Activated CD8-positive, alpha-beta T cell treated with anti-CD3 and anti-CD28 coated beads for 36 hours (primary cell): ENCODE measurements at regions not wholly inside any gene's neighbourhood (a gene's known extent, or its start where the extent isn't known, plus 50 kb on each side); places are given as distances from the start of the nearest gene placed in this dataset.

Source experiments
- ATAC-seq: fragments of 200-7000 bp; cut with Tn5 transposase; one replicate; pipeline ENCODE4 v1.10.0; 2021; ENCODE audit warnings: mild to moderate bottlenecking, moderate library complexity
- CTCF ChIA-PET: fragments of 350-600 bp; sonication (Branson Sonifier 250); formaldehyde crosslinking; loops from one replicate; lab custom pipeline; 2021; ENCODE audit warnings: antibody characterized with exemption; lab: Charles Lee
- POLR2A ChIA-PET: fragments of 350-600 bp; sonication (Branson Sonifier 250); formaldehyde crosslinking; loops from one replicate; lab custom pipeline; 2021; ENCODE audit warnings: antibody characterized with exemption; lab: Charles Lee
- DNase-seq: peaks from one replicate; pipeline ENCODE4 v3.0.0-alpha.2; 2020
- H3K27ac Mint-ChIP-seq: one replicate; pipeline ENCODE4 v1.8.0; 2021; ENCODE audit warnings: mild to moderate bottlenecking, mixed read lengths
- H3K27me3 Mint-ChIP-seq: one replicate; pipeline ENCODE4 v1.8.0; 2021; ENCODE audit warnings: mixed read lengths
- H3K36me3 Mint-ChIP-seq: one replicate; pipeline ENCODE4 v1.8.0; 2021; ENCODE audit warnings: low read depth, mixed read lengths
- H3K4me1 Mint-ChIP-seq: one replicate; pipeline ENCODE4 v1.8.0; 2021; ENCODE audit warnings: low read depth, mixed read lengths
- H3K4me3 Mint-ChIP-seq: one replicate; pipeline ENCODE4 v1.8.0; 2021; ENCODE audit warnings: mild to moderate bottlenecking, moderate library complexity, mixed read lengths
- H3K9me3 Mint-ChIP-seq: one replicate; pipeline ENCODE4 v1.8.0; 2021; ENCODE audit warnings: mixed read lengths
- intact Hi-C: fragments of 100-400 bp; cut with micrococcal nuclease; formaldehyde crosslinking; loops from one replicate; pipeline ENCODE4 v1.10.0; 2022
- TF ChIP-seq, protein P1 (sequence below): fragments of 200-600 bp; IDR thresholded peaks from one replicate; pipeline ENCODE4 v1.8.0; 2022; ENCODE audit warnings: antibody characterized with exemption, mild to moderate bottlenecking

DNA sequence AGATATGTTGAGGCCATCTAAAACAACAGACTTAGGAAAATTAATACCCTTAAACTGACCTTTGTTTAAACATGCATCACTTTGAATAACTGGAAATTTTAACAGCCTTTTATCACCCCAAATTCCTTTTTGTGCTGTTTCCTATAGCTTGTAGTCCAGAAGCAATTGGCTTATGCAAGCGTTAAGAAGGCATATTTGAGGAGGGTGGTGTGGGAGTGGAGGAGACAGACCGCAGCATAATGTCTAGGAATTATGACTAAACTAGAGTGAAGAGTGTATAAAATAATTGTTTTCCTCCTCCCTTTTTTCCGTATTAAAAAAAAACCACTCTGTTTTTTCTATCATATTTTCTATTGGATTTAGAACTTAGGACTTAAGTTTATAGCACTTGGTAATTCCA, 51.8 kb upstream of the MPDZ start:
- POLR2A ChIA-PET: no interaction called here
- Mint-ChIP-seq H3K9me3 (peaks cover 2% of the 10 kb centered on the region), H3K4me3 (no peak overlapping the region), H3K27ac (no peak overlapping the region), H3K36me3 (no peaks in the 10 kb centered on the region), H3K27me3 (no peaks in the 10 kb centered on the region), H3K4me1 (no peaks in the 10 kb centered on the region)
- intact Hi-C loops: no loop called here
- DNase-seq (no peak), ATAC-seq (no peak)
- TF ChIP-seq, protein P1, sequence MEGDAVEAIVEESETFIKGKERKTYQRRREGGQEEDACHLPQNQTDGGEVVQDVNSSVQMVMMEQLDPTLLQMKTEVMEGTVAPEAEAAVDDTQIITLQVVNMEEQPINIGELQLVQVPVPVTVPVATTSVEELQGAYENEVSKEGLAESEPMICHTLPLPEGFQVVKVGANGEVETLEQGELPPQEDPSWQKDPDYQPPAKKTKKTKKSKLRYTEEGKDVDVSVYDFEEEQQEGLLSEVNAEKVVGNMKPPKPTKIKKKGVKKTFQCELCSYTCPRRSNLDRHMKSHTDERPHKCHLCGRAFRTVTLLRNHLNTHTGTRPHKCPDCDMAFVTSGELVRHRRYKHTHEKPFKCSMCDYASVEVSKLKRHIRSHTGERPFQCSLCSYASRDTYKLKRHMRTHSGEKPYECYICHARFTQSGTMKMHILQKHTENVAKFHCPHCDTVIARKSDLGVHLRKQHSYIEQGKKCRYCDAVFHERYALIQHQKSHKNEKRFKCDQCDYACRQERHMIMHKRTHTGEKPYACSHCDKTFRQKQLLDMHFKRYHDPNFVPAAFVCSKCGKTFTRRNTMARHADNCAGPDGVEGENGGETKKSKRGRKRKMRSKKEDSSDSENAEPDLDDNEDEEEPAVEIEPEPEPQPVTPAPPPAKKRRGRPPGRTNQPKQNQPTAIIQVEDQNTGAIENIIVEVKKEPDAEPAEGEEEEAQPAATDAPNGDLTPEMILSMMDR: no peak
- CTCF ChIA-PET: no interaction called here

DNA sequence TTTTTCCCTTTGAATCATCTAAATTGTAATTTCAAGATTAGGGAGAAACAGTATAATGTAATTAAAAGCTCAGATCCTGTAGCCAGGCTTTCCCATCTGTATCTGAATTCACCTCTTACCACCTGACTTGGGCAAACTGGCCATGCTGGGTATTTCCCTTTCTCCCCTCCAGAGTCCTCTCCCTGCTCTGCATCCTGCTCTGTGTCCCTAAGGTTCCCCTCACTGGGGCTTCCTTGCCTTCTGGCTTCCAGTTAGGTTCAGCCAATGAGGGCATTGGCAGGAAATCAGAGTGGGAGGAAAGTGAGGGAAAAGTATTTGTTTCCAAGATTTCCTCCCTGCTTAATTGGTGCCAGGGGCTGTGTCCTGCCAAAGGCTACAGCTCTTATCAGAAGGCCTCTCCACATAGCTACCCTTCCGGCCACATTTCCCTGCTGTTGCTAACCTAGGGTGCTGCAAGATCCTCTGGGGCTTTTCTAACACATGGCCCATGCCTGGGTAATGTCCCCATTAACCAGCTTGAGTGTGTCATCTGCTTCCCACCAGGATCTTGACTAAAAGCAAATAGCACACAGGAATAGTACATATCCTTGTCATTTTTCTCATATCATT, 51.0 kb upstream of the MPDZ start:
- Mint-ChIP-seq H3K4me1 (no peaks in the 10 kb centered on the region), H3K4me3 (no peak overlapping the region), H3K36me3 (no peaks in the 10 kb centered on the region), H3K27ac (no peak overlapping the region), H3K27me3 (no peaks in the 10 kb centered on the region), H3K9me3 (peaks cover 2% of the 10 kb centered on the region)
- TF ChIP-seq, protein P1: no peak
- ATAC-seq (no peak), DNase-seq (no peak)
- ChIA-PET CTCF (no interaction called here), POLR2A (no interaction called here)
- intact Hi-C loops: no loop called here
